ENCODE measurements at regions not wholly inside any gene's neighbourhood (a gene's known extent, or its start where the extent isn't known, plus 50 kb on each side); places are given as distances from the start of the nearest gene placed in this dataset.

DNA sequence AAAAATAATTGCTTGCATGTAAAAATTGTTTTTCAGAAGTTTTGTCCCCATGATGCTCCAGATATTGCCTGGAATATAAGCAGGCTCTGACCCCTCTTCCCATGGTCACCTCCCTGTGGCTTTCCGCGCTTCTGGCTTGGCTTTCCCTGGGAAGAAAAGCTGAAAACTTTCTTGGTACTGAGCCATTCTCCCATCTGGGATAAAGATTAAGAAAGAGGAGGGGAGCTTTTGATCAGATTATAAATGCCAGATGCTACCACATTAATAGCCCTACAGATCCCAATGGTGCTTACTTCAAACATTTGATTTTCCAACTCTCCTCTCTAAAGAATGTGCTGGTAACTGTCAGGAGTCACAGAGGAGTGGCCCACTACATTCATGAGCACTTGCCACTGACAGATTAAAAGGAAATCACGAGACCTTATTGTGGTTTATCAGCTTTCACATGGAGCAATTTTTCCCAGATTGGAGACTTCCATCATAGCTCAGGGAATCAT is 54.4 kb upstream of the GAB1 start:
- no peak overlapping the region for H3K27ac Mint-ChIP-seq
- no peaks in the 10 kb centered on the region for H3K36me3 Mint-ChIP-seq (ENCODE audit: insufficient read depth in 1 of 3, low read depth in 3 of 3)
- no peak overlapping the region for H4K8ac ChIP-seq (replicated peaks; ENCODE audit: insufficient read length, low read depth, low read length)
- H3K79me2 ChIP-seq (ENCODE audit: insufficient read depth, low read length), result no peaks in the 10 kb centered on the region
- H3K9ac ChIP-seq (ENCODE audit: extremely low read depth, insufficient read length, low read length), result no peak overlapping the region
- no peaks in the 10 kb centered on the region for H3K9me3 ChIP-seq (ENCODE audit: control insufficient read depth, low read depth, low read length)
- no peak overlapping the region for H3T11ph ChIP-seq (ENCODE audit: low read length)
- no peak overlapping the region for H2BK15ac ChIP-seq (ENCODE audit: low read depth, low read length)
- no peak overlapping the region for H2BK20ac ChIP-seq (ENCODE audit: low read depth, low read length, poor library complexity, severe bottlenecking)
- H4K91ac ChIP-seq (ENCODE audit: insufficient read length, low read depth, low read length), result no peak overlapping the region
- H3K27me3 Mint-ChIP-seq (ENCODE audit: low read depth), result no peaks in the 10 kb centered on the region
- no peak overlapping the region for H3K27ac ChIP-seq (ENCODE audit: insufficient read length, low read depth, low read length)
- H3K14ac ChIP-seq (ENCODE audit: insufficient read depth, low read length), result no peak overlapping the region
- H2AK5ac ChIP-seq (ENCODE audit: insufficient read length, low read length), result no peak overlapping the region
- H2AFZ ChIP-seq (ENCODE audit: low read length), result no peak overlapping the region
- no peak overlapping the region for H4K5ac ChIP-seq (ENCODE audit: insufficient read length, low read depth, low read length)
- H2BK120ac ChIP-seq (ENCODE audit: low read depth, low read length, poor library complexity, severe bottlenecking), result no peak overlapping the region
- H2BK5ac ChIP-seq (ENCODE audit: insufficient read length, low read length), result no peak overlapping the region
- TF ChIP-seq, protein P1, sequence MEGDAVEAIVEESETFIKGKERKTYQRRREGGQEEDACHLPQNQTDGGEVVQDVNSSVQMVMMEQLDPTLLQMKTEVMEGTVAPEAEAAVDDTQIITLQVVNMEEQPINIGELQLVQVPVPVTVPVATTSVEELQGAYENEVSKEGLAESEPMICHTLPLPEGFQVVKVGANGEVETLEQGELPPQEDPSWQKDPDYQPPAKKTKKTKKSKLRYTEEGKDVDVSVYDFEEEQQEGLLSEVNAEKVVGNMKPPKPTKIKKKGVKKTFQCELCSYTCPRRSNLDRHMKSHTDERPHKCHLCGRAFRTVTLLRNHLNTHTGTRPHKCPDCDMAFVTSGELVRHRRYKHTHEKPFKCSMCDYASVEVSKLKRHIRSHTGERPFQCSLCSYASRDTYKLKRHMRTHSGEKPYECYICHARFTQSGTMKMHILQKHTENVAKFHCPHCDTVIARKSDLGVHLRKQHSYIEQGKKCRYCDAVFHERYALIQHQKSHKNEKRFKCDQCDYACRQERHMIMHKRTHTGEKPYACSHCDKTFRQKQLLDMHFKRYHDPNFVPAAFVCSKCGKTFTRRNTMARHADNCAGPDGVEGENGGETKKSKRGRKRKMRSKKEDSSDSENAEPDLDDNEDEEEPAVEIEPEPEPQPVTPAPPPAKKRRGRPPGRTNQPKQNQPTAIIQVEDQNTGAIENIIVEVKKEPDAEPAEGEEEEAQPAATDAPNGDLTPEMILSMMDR (conservative IDR thresholded peaks at IDR 0.05), result no peak
- DNase-seq, result no peak
- WGBS (ENCODE audit: extremely low coverage, insufficient read length, low lambda C conversion rate), result no CpG with 5 or more reads among the region's 3 CpGs
- H4K20me1 ChIP-seq (ENCODE audit: control insufficient read depth, insufficient read depth, insufficient read length), result no peaks in the 10 kb centered on the region
- H3K9me3 Mint-ChIP-seq, result no peaks in the 10 kb centered on the region; a peak in 1 of 5 replicates
- no peaks in the 10 kb centered on the region for H3K4me1 ChIP-seq (ENCODE audit: insufficient read depth, low read length)
- peaks cover 19% of the 10 kb centered on the region in 2 experiments for H3K4me1 Mint-ChIP-seq
- H3K79me1 ChIP-seq (ENCODE audit: insufficient read depth, low read depth, low read length, poor library complexity, severe bottlenecking), result no peaks in the 10 kb centered on the region
- no peak overlapping the region for H3K56ac ChIP-seq (ENCODE audit: insufficient read length, low read depth, low read length)
- no peak overlapping the region for H3K4me2 ChIP-seq (ENCODE audit: insufficient read depth, insufficient read length, low read length)
- H3K4ac ChIP-seq (ENCODE audit: low read depth, low read length), result no peak overlapping the region
- no peak overlapping the region for H3K23ac ChIP-seq (ENCODE audit: insufficient read length, low read depth, low read length)
- no peak overlapping the region for H3K18ac ChIP-seq (ENCODE audit: insufficient read length, low read depth, low read length)
- no peaks in the 10 kb centered on the region for H3K27me3 ChIP-seq (ENCODE audit: insufficient read depth, low read length)
- H3K4me3 Mint-ChIP-seq, result no peak overlapping the region; a peak in 1 of 5 replicates
- no peak overlapping the region for H2BK12ac ChIP-seq (ENCODE audit: insufficient read length, low read depth, low read length)
- no peaks in the 10 kb centered on the region for H3K23me2 ChIP-seq (ENCODE audit: insufficient read length, low read depth, low read length, poor library complexity, severe bottlenecking)

Data from H9 (cell line).